ENCODE measurements at regions not wholly inside any gene's neighbourhood (a gene's known extent, or its start where the extent isn't known, plus 50 kb on each side); places are given as distances from the start of the nearest gene placed in this dataset.

DNA sequence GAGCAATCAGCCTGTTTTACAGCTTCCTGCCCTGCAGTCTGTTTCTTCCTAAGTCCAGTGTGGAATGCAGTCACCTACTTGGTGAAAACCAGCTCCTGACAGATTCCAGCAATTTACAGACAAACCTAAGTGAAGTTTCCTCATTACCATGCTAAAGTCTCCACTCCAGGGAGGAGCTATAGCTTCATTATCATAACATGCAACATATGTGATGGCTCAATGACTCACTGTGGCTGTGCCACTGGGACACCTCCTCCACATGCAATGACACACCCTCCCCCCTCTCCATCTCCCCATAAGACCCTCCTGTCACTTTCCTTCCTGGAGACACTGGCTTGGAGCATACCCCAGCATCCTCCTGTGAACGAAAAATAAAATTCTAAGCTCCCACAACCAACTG lies 125.2 kb downstream of the MAP3K21 start:
- Histone ChIP-seq H4K20me1 (ENCODE audit: control insufficient read depth, extremely low read depth, insufficient read depth, low read length) (no peaks in the 10 kb centered on the region), H3K27me3 (ENCODE audit: control insufficient read depth, insufficient read depth, low read length) (no peaks in the 10 kb centered on the region), H3K36me3 (ENCODE audit: control insufficient read depth, insufficient read depth, low read length) (no peaks in the 10 kb centered on the region), H3K4me1 (ENCODE audit: control insufficient read depth, extremely low read depth, insufficient read depth, low read length) (no peaks in the 10 kb centered on the region), H3K9me3 (ENCODE audit: control insufficient read depth, insufficient read depth, low read depth, low read length) (no peaks in the 10 kb centered on the region), H3K4me3 (replicated peaks in 1 of 4; ENCODE audit: control extremely low read depth in 1 of 4, insufficient read depth in 1 of 4, low read depth in 3 of 4, low read length in 4 of 4) (no peak overlapping the region), H3K27ac (ENCODE audit: insufficient read depth, low read length) (no peak overlapping the region), H3K9ac (ENCODE audit: insufficient read depth, low read length) (no peak overlapping the region), H3K4me2 (ENCODE audit: extremely low read depth, insufficient read depth, low read length) (no peak overlapping the region), H2AFZ (ENCODE audit: low read length) (no peak overlapping the region), H3K79me2 (ENCODE audit: control insufficient read depth, insufficient read depth, low read length) (no peaks in the 10 kb centered on the region)
- no peak for DNase-seq (ENCODE audit: low read depth in 2 of 2)
- no peak for TF ChIP-seq EZH2 (IDR thresholded peaks at IDR 0.05; ENCODE audit: low read length, missing control alignments)
- TF ChIP-seq, protein P1, sequence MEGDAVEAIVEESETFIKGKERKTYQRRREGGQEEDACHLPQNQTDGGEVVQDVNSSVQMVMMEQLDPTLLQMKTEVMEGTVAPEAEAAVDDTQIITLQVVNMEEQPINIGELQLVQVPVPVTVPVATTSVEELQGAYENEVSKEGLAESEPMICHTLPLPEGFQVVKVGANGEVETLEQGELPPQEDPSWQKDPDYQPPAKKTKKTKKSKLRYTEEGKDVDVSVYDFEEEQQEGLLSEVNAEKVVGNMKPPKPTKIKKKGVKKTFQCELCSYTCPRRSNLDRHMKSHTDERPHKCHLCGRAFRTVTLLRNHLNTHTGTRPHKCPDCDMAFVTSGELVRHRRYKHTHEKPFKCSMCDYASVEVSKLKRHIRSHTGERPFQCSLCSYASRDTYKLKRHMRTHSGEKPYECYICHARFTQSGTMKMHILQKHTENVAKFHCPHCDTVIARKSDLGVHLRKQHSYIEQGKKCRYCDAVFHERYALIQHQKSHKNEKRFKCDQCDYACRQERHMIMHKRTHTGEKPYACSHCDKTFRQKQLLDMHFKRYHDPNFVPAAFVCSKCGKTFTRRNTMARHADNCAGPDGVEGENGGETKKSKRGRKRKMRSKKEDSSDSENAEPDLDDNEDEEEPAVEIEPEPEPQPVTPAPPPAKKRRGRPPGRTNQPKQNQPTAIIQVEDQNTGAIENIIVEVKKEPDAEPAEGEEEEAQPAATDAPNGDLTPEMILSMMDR (conservative IDR thresholded peaks at IDR 0.05 in 1 of 2, IDR thresholded peaks at IDR 0.05 in 1 of 2; ENCODE audit: low read depth in 1 of 2, low read length in 2 of 2), result no peak

DNA sequence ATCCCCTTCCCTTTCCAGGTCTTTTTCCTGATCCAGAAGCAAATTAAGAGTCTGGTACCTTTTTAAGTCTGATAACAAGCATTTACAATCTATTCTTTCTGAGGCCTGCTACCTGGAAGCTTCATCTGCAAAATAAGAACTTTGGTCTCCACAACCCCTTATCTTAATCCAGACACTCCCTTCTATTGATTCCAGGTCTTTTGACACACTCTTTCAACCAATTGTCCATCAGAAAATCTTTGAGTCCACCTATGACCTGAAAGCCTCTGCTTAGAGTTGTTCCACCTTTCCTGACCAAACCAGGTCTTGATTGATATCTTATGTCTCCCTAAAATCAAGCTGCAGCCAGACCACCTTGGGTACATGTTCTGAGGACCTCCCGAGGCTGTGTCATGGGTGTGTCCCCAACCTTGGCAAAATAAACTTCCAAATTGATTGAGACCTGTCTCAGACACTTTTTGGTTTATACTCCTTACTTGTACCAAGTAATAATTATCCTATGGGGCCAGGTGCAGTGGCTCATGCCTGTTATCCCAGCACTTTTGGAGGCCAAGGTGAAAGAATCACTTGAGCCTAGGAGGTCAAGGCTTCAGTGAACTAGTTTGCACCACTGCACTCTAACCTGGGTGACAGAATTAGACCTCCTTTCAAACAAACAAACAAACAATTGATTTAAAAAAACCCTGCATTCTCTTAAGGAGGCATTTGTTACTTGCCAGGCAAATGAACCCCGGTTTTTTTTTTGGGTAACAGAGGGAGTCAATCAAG lies 126.1 kb downstream of the MAP3K21 start:
- Histone ChIP-seq H2AFZ (ENCODE audit: low read length) (no peak overlapping the region), H3K9me3 (ENCODE audit: control insufficient read depth, insufficient read depth, low read depth, low read length) (no peaks in the 10 kb centered on the region), H3K4me3 (replicated peaks in 1 of 4; ENCODE audit: control extremely low read depth in 1 of 4, insufficient read depth in 1 of 4, low read depth in 3 of 4, low read length in 4 of 4) (no peak overlapping the region), H3K27ac (ENCODE audit: insufficient read depth, low read length) (no peak overlapping the region), H4K20me1 (ENCODE audit: control insufficient read depth, extremely low read depth, insufficient read depth, low read length) (no peaks in the 10 kb centered on the region), H3K36me3 (ENCODE audit: control insufficient read depth, insufficient read depth, low read length) (no peaks in the 10 kb centered on the region), H3K4me1 (ENCODE audit: control insufficient read depth, extremely low read depth, insufficient read depth, low read length) (no peaks in the 10 kb centered on the region), H3K4me2 (ENCODE audit: extremely low read depth, insufficient read depth, low read length) (no peak overlapping the region), H3K79me2 (ENCODE audit: control insufficient read depth, insufficient read depth, low read length) (no peaks in the 10 kb centered on the region), H3K9ac (ENCODE audit: insufficient read depth, low read length) (no peak overlapping the region), H3K27me3 (ENCODE audit: control insufficient read depth, insufficient read depth, low read length) (no peaks in the 10 kb centered on the region)
- no peak for TF ChIP-seq EZH2 (IDR thresholded peaks at IDR 0.05; ENCODE audit: low read length, missing control alignments)
- no peak for DNase-seq (ENCODE audit: low read depth in 2 of 2)

DNA sequence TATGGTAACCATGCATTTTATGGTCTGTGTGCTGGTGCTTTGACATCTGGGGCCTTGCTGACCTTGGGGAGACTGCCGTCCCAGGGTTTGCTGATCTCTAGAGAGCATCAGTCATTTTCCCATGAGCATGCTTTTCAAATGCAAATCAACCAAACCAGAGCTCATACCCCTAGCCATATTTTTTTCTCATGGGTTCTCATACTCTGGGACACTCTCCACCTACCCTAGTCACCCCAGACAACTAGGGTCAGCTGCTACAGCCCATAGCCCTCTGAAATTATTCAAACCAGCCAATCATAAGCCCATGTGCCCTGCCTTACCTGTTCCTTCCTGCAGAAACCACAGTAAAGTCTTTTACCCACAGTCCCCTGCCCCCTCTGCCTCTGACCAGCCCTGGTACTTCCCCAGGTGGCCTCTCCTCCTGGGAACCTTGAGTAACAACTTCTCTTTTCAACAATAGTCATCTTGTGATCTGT lies 132.0 kb downstream of the MAP3K21 start:
- TF ChIP-seq, protein P1 (conservative IDR thresholded peaks at IDR 0.05 in 1 of 2, IDR thresholded peaks at IDR 0.05 in 1 of 2; ENCODE audit: low read depth in 1 of 2, low read length in 2 of 2), result no peak
- no peak for TF ChIP-seq EZH2 (IDR thresholded peaks at IDR 0.05; ENCODE audit: low read length, missing control alignments)
- H3K79me2 ChIP-seq (ENCODE audit: control insufficient read depth, insufficient read depth, low read length), result no peaks in the 10 kb centered on the region
- no peak overlapping the region for H3K4me2 ChIP-seq (ENCODE audit: extremely low read depth, insufficient read depth, low read length)
- no peak for DNase-seq (ENCODE audit: low read depth in 2 of 2)
- H3K4me1 ChIP-seq (ENCODE audit: control insufficient read depth, extremely low read depth, insufficient read depth, low read length), result no peaks in the 10 kb centered on the region
- no peaks in the 10 kb centered on the region for H3K27me3 ChIP-seq (ENCODE audit: control insufficient read depth, insufficient read depth, low read length)
- no peaks in the 10 kb centered on the region for H4K20me1 ChIP-seq (ENCODE audit: control insufficient read depth, extremely low read depth, insufficient read depth, low read length)
- H3K27ac ChIP-seq (ENCODE audit: insufficient read depth, low read length), result no peak overlapping the region
- H2AFZ ChIP-seq (ENCODE audit: low read length), result no peak overlapping the region
- H3K36me3 ChIP-seq (ENCODE audit: control insufficient read depth, insufficient read depth, low read length), result no peaks in the 10 kb centered on the region
- H3K9me3 ChIP-seq (ENCODE audit: control insufficient read depth, insufficient read depth, low read depth, low read length), result no peaks in the 10 kb centered on the region
- H3K9ac ChIP-seq (ENCODE audit: insufficient read depth, low read length), result no peak overlapping the region
- no peak overlapping the region for H3K4me3 ChIP-seq (replicated peaks in 1 of 4; ENCODE audit: control extremely low read depth in 1 of 4, insufficient read depth in 1 of 4, low read depth in 3 of 4, low read length in 4 of 4)

Data from fibroblast of lung (primary cell).